Adrenal gland (tissue), 9 donors: ENCODE measurements at regions not wholly inside any gene's neighbourhood (a gene's known extent, or its start where the extent isn't known, plus 50 kb on each side); places are given as distances from the start of the nearest gene placed in this dataset.

Source experiments
- DNase-seq, 7 donors: peaks; one replicate each; pipeline ENCODE4 v3.0.0-alpha.2; 2019 to 2020
- H3K27ac ChIP-seq, 5 donors: fragments of 200-600 bp; sonication (generic) in 4 of 5; 1 replicate in 3 of 5; 2 replicates in 2 of 5; pipeline versions ENCODE4 v1.5.1 to v1.8.0; 2016 to 2020; ENCODE audit warnings: mild to moderate bottlenecking in 1 of 5
- H3K27me3 ChIP-seq: fragments of 200-600 bp; 2 replicates; pipeline ENCODE4 v1.8.0; 2021
- H3K36me3 ChIP-seq, 2 donors: fragments of 200-600 bp; replicated peaks in 1 of 2; 1 replicate in 1 of 2; 2 replicates in 1 of 2; pipeline versions ENCODE4 v1.5.1 to v1.8.0; 2018 to 2022
- H3K4me1 ChIP-seq, 2 donors: fragments of 200-600 bp; replicated peaks in 1 of 2; 1 replicate in 1 of 2; 2 replicates in 1 of 2; pipeline versions ENCODE4 v1.5.1 to v1.8.0; 2018 to 2021
- H3K4me3 ChIP-seq, 4 donors: fragments of 200-600 bp; sonication (generic) in 3 of 4; one replicate each; pipeline ENCODE4 v1.5.1; 2016 to 2018
- H3K9me3 ChIP-seq, 3 donors: fragments of 200-600 bp; sonication (generic) in 1 of 3; replicated peaks in 1 of 3; 1 replicate in 2 of 3; 2 replicates in 1 of 3; pipeline versions ENCODE4 v1.5.1 to v1.8.0; 2016 to 2021
- POLR2A ChIP-seq, 2 donors: fragments of 450-650 bp; IDR thresholded peaks; one replicate each; pipeline ENCODE4 v1.6.1; 2017; ENCODE audit warnings: antibody characterized with exemption in 2 of 2, mild to moderate bottlenecking in 2 of 2, moderate library complexity in 1 of 2
- WGBS, 4 donors: extraction: QIAGEN DNeasy Blood & Tissue Kit in 2 of 4; methylation state at CpG; one replicate each; pipeline versions ENCODE4 v1.1.5 to v1.1.7; 2013 to 2017; 5-methylcytosine and 5-hydroxymethylcytosine counted together
- intact Hi-C, 2 donors: fragments of 100-400 bp; cut with DNase I; formaldehyde crosslinking; loops; one replicate each; pipeline versions ENCODE4 v1.14.1 to v1.15.0; 2022 to 2023
- TF ChIP-seq, protein P1 (sequence below), 6 experiments: fragments of 450-650 bp in 4 of 6; fragments of 200-600 bp in 2 of 6; sonication (generic) in 1 of 6; IDR thresholded peaks; 1 replicate in 5 of 6; 2 replicates in 1 of 6; pipeline versions ENCODE4 v1.5.1 to v1.8.0; 2016 to 2021; ENCODE audit warnings: antibody characterized with exemption in 6 of 6, mild to moderate bottlenecking in 2 of 6, moderate library complexity in 1 of 6
- donor health status: healthy with polysubstance abuse.
- donor health status: Bipolar disorder and iron deficiency.
- donor health status: DM: yes; HTN: yes; CAD: no.
- donor health status: DM: no; HTN: no; CAD: no.
- donor health status: DM: no; HTN: no; CAD: no.

- TF ChIP-seq, protein P1, sequence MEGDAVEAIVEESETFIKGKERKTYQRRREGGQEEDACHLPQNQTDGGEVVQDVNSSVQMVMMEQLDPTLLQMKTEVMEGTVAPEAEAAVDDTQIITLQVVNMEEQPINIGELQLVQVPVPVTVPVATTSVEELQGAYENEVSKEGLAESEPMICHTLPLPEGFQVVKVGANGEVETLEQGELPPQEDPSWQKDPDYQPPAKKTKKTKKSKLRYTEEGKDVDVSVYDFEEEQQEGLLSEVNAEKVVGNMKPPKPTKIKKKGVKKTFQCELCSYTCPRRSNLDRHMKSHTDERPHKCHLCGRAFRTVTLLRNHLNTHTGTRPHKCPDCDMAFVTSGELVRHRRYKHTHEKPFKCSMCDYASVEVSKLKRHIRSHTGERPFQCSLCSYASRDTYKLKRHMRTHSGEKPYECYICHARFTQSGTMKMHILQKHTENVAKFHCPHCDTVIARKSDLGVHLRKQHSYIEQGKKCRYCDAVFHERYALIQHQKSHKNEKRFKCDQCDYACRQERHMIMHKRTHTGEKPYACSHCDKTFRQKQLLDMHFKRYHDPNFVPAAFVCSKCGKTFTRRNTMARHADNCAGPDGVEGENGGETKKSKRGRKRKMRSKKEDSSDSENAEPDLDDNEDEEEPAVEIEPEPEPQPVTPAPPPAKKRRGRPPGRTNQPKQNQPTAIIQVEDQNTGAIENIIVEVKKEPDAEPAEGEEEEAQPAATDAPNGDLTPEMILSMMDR (IDR thresholded peaks at IDR 0.05) = no peak
- TF ChIP-seq POLR2A (IDR thresholded peaks at IDR 0.05) = no peak
These were observed 568.3 kb upstream of the ADAMTS5 start for GRCh38 chr21:27535188-27535587.

GRCh38 chr21:27534206-27534605 lies 567.3 kb upstream of the ADAMTS5 start:
- TF ChIP-seq, protein P1 (IDR thresholded peaks at IDR 0.05) = no peak
- no peak for TF ChIP-seq POLR2A (IDR thresholded peaks at IDR 0.05)
- H3K27me3 ChIP-seq = no peaks in the 10 kb centered on the region
- H3K4me3 ChIP-seq = no peak overlapping the region
- H3K9me3 ChIP-seq = no peaks in the 10 kb centered on the region
- 40 to 56% (median 53%) methylated on average over 2 of the region's 2 CpGs for WGBS, 4 donors
- H3K36me3 ChIP-seq = no peaks in the 10 kb centered on the region
- H3K4me1 ChIP-seq = no peaks in the 10 kb centered on the region
- intact Hi-C loops = no loop called here
- no peak for DNase-seq
- H3K27ac ChIP-seq = no peak overlapping the region

More at GRCh38 chr21:27535188-27535587, 568.3 kb upstream of the ADAMTS5 start:
- H3K4me3 ChIP-seq = no peak overlapping the region
- no peaks in the 10 kb centered on the region for H3K4me1 ChIP-seq
- intact Hi-C loops = no loop called here
- H3K27me3 ChIP-seq = no peaks in the 10 kb centered on the region
- H3K9me3 ChIP-seq = no peaks in the 10 kb centered on the region
- no peaks in the 10 kb centered on the region for H3K36me3 ChIP-seq
- H3K27ac ChIP-seq = no peak overlapping the region
- no peak for DNase-seq
- 86 to 95% (median 90%) methylated on average over 4 of the region's 4 CpGs for WGBS, 4 donors

- Histone ChIP-seq H3K4me3 (no peak overlapping the region), H3K27ac (no peak overlapping the region), H3K36me3 (no peaks in the 10 kb centered on the region), H3K27me3 (no peaks in the 10 kb centered on the region), H3K9me3 (no peaks in the 10 kb centered on the region), H3K4me1 (no peaks in the 10 kb centered on the region)
- intact Hi-C loops = no loop called here
- WGBS, 4 donors = 74 to 78% (median 75%) methylated on average over 6 of the region's 6 CpGs
- no peak for DNase-seq
- TF ChIP-seq, protein P1 (IDR thresholded peaks at IDR 0.05) = no peak
- TF ChIP-seq POLR2A (IDR thresholded peaks at IDR 0.05) = no peak
These were observed 565.2 kb upstream of the ADAMTS5 start for GRCh38 chr21:27532076-27532475.

- no peak overlapping the region for H3K4me3 ChIP-seq
- H3K27ac ChIP-seq = no peak overlapping the region
- intact Hi-C loops = no loop called here
- no peaks in the 10 kb centered on the region for H3K27me3 ChIP-seq
- 43 to 70% (median 48%) methylated on average over 1 of the region's 1 CpG for WGBS, 4 donors
- DNase-seq = no peak
- no peaks in the 10 kb centered on the region for H3K9me3 ChIP-seq
- TF ChIP-seq, protein P1 (IDR thresholded peaks at IDR 0.05) = no peak
- TF ChIP-seq POLR2A (IDR thresholded peaks at IDR 0.05) = no peak
- no peaks in the 10 kb centered on the region for H3K36me3 ChIP-seq
- no peaks in the 10 kb centered on the region for H3K4me1 ChIP-seq
These were observed 561.8 kb upstream of the ADAMTS5 start for GRCh38 chr21:27528697-27529096.
